ENCODE measurements at regions not wholly inside any gene's neighbourhood (a gene's known extent, or its start where the extent isn't known, plus 50 kb on each side); places are given as distances from the start of the nearest gene placed in this dataset.

DNA sequence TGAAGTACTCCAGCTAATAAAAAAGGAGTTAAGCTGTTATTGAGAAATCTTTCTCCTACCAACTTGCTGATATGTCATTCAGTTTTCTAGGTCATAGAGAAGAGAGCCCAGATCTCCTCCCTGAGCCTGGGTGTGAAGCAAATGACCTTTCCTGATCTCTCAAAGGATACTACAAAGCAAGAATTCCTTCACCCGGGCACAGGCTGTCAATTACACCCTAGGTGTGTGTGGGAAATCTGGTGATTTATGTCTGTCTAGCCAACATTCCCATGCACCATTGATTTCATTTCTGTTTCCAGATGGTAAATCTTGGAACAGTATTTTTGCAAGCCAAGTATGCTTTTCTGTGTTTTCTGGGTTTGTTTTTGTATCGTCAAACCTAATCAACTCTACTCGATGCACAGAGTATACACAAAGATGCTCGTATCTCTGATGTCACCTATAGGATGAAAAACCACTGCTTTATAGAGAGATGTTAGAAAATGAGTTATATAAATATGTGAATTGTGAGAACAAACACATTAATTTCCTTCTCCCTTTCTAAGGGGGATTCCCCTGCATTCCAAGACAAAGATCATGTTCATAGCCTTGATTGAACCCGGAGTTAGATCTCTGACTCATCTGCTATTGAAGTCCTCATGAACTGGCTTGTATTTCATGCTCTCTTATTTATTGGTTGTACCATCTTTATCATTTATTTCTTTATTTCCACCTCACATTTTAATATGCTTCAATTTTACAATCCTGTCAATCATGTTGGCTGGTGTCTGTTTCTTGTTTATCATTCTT is 1037.4 kb downstream of the NLGN4Y start:
- no CpG with 5 or more reads among the region's 5 CpGs for WGBS (ENCODE audit: extremely low coverage, insufficient coverage, low lambda C conversion rate)
- H3K27me3 ChIP-seq (ENCODE audit: insufficient read depth, low read length, poor library complexity) = no peaks in the 10 kb centered on the region

DNA sequence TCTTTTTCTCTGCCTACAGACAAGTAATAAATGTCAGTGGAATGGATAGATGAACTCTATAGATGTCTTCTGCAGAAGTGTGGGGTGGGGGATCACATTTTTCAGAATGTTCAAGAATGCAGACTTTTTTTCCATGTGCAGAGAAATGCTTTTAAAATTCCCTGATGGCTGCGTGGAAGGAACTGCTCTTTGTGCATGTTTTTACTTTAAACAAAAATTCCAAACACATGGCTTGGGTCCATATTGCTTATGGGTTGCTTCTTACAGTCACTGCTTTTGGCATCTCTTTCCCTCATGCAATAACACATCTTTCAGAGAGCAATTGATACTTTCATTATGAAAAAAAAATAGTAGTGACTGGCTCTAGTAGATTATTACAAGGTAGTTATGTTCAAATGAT is 1053.6 kb downstream of the NLGN4Y start:
- no peaks in the 10 kb centered on the region for H3K36me3 ChIP-seq (ENCODE audit: control insufficient read depth, insufficient read depth, low read length)
- no peak overlapping the region for H4K8ac ChIP-seq (ENCODE audit: low read depth, low read length)
- no peaks in the 10 kb centered on the region for H3K79me1 ChIP-seq (ENCODE audit: low read length)
- no peak overlapping the region for H3K4me2 ChIP-seq (ENCODE audit: low read length)
- no peak overlapping the region for H2BK120ac ChIP-seq (ENCODE audit: low read depth, low read length)
- no CpG with 5 or more reads among the region's 1 CpG for WGBS (ENCODE audit: extremely low coverage, insufficient coverage, low lambda C conversion rate)
- no peaks in the 10 kb centered on the region for H3K79me2 ChIP-seq (ENCODE audit: control insufficient read depth, insufficient read depth, low read length)
- H3K9ac ChIP-seq (ENCODE audit: low read length) = no peak overlapping the region
- no peak overlapping the region for H3K56ac ChIP-seq (ENCODE audit: low read length)
- DNase-seq = no peak
- no peak overlapping the region for H3K18ac ChIP-seq (ENCODE audit: low read length)
- H3K4ac ChIP-seq (ENCODE audit: low read depth, low read length) = no peak overlapping the region
- no peaks in the 10 kb centered on the region for H3K27me3 ChIP-seq (ENCODE audit: insufficient read depth, low read length, poor library complexity)
- no peak overlapping the region for H2BK5ac ChIP-seq (ENCODE audit: low read length)
- no peak overlapping the region for H2AK5ac ChIP-seq (ENCODE audit: low read length)
- no peak overlapping the region for H2BK15ac ChIP-seq (replicated peaks; ENCODE audit: low read depth)
- H3K4me3 ChIP-seq (ENCODE audit: low read length) = no peak overlapping the region
- no peak overlapping the region for H3K23ac ChIP-seq (ENCODE audit: low read length)
- no peak overlapping the region for H4K5ac ChIP-seq (ENCODE audit: low read length)
- no peak overlapping the region for H3K27ac ChIP-seq (ENCODE audit: low read depth, low read length)
- H3K4me1 ChIP-seq (ENCODE audit: control insufficient read depth, low read depth, low read length) = no peaks in the 10 kb centered on the region

More for the DNA sequence above, 1037.4 kb downstream of the NLGN4Y start:
- Histone ChIP-seq H3K18ac (ENCODE audit: low read length) (no peak overlapping the region), H3K56ac (ENCODE audit: low read length) (no peak overlapping the region), H2BK15ac (replicated peaks; ENCODE audit: low read depth) (no peak overlapping the region), H3K27ac (ENCODE audit: low read depth, low read length) (no peak overlapping the region), H3K79me1 (ENCODE audit: low read length) (no peaks in the 10 kb centered on the region), H3K23ac (ENCODE audit: low read length) (no peak overlapping the region), H3K36me3 (ENCODE audit: control insufficient read depth, insufficient read depth, low read length) (no peaks in the 10 kb centered on the region), H4K8ac (ENCODE audit: low read depth, low read length) (no peak overlapping the region), H3K4me3 (ENCODE audit: low read length) (no peak overlapping the region), H2AK5ac (ENCODE audit: low read length) (no peak overlapping the region), H3K4me1 (ENCODE audit: control insufficient read depth, low read depth, low read length) (no peaks in the 10 kb centered on the region), H2BK120ac (ENCODE audit: low read depth, low read length) (no peak overlapping the region), H4K5ac (ENCODE audit: low read length) (no peak overlapping the region), H2BK5ac (ENCODE audit: low read length) (no peak overlapping the region), H3K4ac (ENCODE audit: low read depth, low read length) (no peak overlapping the region), H3K9ac (ENCODE audit: low read length) (no peak overlapping the region), H3K79me2 (ENCODE audit: control insufficient read depth, insufficient read depth, low read length) (no peaks in the 10 kb centered on the region), H3K4me2 (ENCODE audit: low read length) (no peak overlapping the region)
- DNase-seq = no peak

DNA sequence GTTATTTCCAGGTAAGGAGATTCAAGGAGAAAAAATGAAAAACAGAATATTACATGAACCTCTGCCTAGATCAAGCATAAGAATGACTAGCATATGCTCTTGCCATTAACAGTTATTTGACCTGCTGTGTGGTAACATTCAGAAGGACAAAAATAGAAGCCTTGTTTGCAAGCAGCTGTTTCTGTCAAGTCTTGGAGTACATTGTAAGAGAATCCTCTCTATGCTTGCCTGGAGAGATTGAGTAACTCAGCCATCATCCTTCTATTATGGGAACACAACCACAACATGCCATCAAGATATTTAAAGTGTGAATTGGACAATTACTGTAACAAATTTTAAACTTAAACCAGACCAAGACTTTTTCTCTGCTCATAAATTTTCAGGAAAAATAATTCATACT is 1054.4 kb downstream of the NLGN4Y start:
- Histone ChIP-seq H3K36me3 (ENCODE audit: control insufficient read depth, insufficient read depth, low read length) (no peaks in the 10 kb centered on the region), H3K27me3 (ENCODE audit: insufficient read depth, low read length, poor library complexity) (no peaks in the 10 kb centered on the region), H3K18ac (ENCODE audit: low read length) (no peak overlapping the region), H3K79me1 (ENCODE audit: low read length) (no peaks in the 10 kb centered on the region), H2BK15ac (replicated peaks; ENCODE audit: low read depth) (no peak overlapping the region), H3K4ac (ENCODE audit: low read depth, low read length) (no peak overlapping the region), H4K8ac (ENCODE audit: low read depth, low read length) (no peak overlapping the region), H3K23ac (ENCODE audit: low read length) (no peak overlapping the region), H3K56ac (ENCODE audit: low read length) (no peak overlapping the region), H2AK5ac (ENCODE audit: low read length) (no peak overlapping the region), H3K4me2 (ENCODE audit: low read length) (no peak overlapping the region), H3K27ac (ENCODE audit: low read depth, low read length) (no peak overlapping the region), H3K9ac (ENCODE audit: low read length) (no peak overlapping the region), H4K5ac (ENCODE audit: low read length) (no peak overlapping the region), H2BK120ac (ENCODE audit: low read depth, low read length) (no peak overlapping the region), H3K4me1 (ENCODE audit: control insufficient read depth, low read depth, low read length) (no peaks in the 10 kb centered on the region), H3K79me2 (ENCODE audit: control insufficient read depth, insufficient read depth, low read length) (no peaks in the 10 kb centered on the region), H3K4me3 (ENCODE audit: low read length) (no peak overlapping the region), H2BK5ac (ENCODE audit: low read length) (no peak overlapping the region)
- no peak for DNase-seq

DNA sequence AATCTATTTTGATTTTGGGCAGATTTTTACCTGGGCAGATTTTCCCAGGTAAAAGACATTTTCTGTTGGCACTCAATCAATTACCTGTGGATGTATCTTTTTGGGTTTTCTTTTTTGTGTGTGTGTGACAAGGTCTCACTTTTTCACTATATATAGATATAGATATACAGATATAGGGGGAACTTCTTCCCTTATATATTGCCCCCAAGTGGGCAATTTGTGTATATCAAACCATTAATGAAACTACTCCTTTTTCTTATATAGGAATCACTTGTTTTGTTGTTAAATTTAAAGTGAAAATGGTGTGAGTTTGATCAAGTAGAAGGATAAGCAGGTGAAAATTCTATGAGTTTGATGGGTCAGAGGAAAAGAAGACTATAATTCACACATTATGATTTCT is 1054.9 kb downstream of the NLGN4Y start:
- no peak overlapping the region for H2BK120ac ChIP-seq (ENCODE audit: low read depth, low read length)
- H3K27me3 ChIP-seq (ENCODE audit: insufficient read depth, low read length, poor library complexity) = no peaks in the 10 kb centered on the region
- no peaks in the 10 kb centered on the region for H3K36me3 ChIP-seq (ENCODE audit: control insufficient read depth, insufficient read depth, low read length)
- no peak overlapping the region for H2BK5ac ChIP-seq (ENCODE audit: low read length)
- H2BK15ac ChIP-seq (replicated peaks; ENCODE audit: low read depth) = no peak overlapping the region
- no peak overlapping the region for H3K9ac ChIP-seq (ENCODE audit: low read length)
- peak; percentile 3 for DNase-seq
- H3K27ac ChIP-seq (ENCODE audit: low read depth, low read length) = no peak overlapping the region
- no peaks in the 10 kb centered on the region for H3K79me2 ChIP-seq (ENCODE audit: control insufficient read depth, insufficient read depth, low read length)
- no peak overlapping the region for H3K18ac ChIP-seq (ENCODE audit: low read length)
- H3K4me2 ChIP-seq (ENCODE audit: low read length) = no peak overlapping the region
- H3K4me3 ChIP-seq (ENCODE audit: low read length) = no peak overlapping the region
- no peaks in the 10 kb centered on the region for H3K4me1 ChIP-seq (ENCODE audit: control insufficient read depth, low read depth, low read length)
- no peak overlapping the region for H4K5ac ChIP-seq (ENCODE audit: low read length)
- H3K56ac ChIP-seq (ENCODE audit: low read length) = no peak overlapping the region
- no peak overlapping the region for H3K23ac ChIP-seq (ENCODE audit: low read length)
- H4K8ac ChIP-seq (ENCODE audit: low read depth, low read length) = no peak overlapping the region
- H3K79me1 ChIP-seq (ENCODE audit: low read length) = no peaks in the 10 kb centered on the region
- H2AK5ac ChIP-seq (ENCODE audit: low read length) = no peak overlapping the region
- H3K4ac ChIP-seq (ENCODE audit: low read depth, low read length) = no peak overlapping the region

DNA sequence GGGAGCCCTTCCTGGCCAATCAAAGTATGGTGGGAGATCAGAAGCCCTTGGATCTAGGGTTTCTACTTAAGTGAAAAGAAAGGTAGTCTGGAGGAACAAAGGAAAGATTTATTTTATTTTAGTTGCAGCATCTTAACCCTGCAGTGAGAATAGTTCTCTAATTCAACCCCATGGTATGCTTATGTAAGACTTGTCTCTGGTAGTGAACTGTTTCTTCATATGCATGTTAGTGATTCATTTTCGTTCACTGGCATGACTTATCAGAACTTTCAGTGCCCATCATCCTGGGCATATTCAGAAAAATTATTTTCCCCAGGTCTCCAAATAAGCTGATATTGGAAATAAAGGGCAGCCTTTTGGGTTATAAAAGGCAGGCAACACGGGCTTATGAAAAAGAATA is 1058.8 kb downstream of the NLGN4Y start:
- Histone ChIP-seq H3K18ac (ENCODE audit: low read length) (no peak overlapping the region), H4K8ac (ENCODE audit: low read depth, low read length) (no peak overlapping the region), H3K27ac (ENCODE audit: low read depth, low read length) (no peak overlapping the region), H3K4me3 (ENCODE audit: low read length) (no peak overlapping the region), H3K79me2 (ENCODE audit: control insufficient read depth, insufficient read depth, low read length) (no peaks in the 10 kb centered on the region), H3K23ac (ENCODE audit: low read length) (no peak overlapping the region), H4K5ac (ENCODE audit: low read length) (no peak overlapping the region), H3K4me1 (ENCODE audit: control insufficient read depth, low read depth, low read length) (no peaks in the 10 kb centered on the region), H2BK120ac (ENCODE audit: low read depth, low read length) (no peak overlapping the region), H2BK5ac (ENCODE audit: low read length) (no peak overlapping the region), H3K27me3 (ENCODE audit: insufficient read depth, low read length, poor library complexity) (no peaks in the 10 kb centered on the region), H3K56ac (ENCODE audit: low read length) (no peak overlapping the region), H3K9ac (ENCODE audit: low read length) (no peak overlapping the region), H3K79me1 (ENCODE audit: low read length) (no peaks in the 10 kb centered on the region), H3K36me3 (ENCODE audit: control insufficient read depth, insufficient read depth, low read length) (no peaks in the 10 kb centered on the region), H3K4ac (ENCODE audit: low read depth, low read length) (no peak overlapping the region), H2BK15ac (replicated peaks; ENCODE audit: low read depth) (no peak overlapping the region), H2AK5ac (ENCODE audit: low read length) (no peak overlapping the region), H3K4me2 (ENCODE audit: low read length) (no peak overlapping the region)
- WGBS (ENCODE audit: extremely low coverage, insufficient coverage, low lambda C conversion rate) = no CpG with 5 or more reads among the region's 2 CpGs
- no peak for DNase-seq

DNA sequence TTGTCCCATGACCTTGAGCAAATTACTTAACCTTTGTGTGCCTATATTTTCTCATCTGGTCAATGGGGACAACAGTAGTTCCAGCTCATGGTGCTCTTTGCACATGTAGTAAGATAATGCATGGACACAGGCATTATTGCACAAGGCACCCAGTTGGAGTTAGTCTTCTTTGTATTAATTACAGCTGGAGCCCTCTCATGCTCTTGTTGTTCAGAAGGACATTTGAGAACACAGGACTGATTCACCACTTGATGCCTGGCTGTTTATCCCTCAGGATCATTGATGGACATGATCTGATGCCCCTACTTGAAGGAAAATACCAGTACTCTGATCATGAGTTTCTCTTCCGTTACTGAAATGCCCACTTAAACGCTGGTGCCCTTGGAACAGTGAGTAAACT is 1068.6 kb downstream of the NLGN4Y start:
- Histone ChIP-seq H3K56ac (ENCODE audit: low read length) (no peak overlapping the region), H3K4me1 (ENCODE audit: control insufficient read depth, low read depth, low read length) (no peaks in the 10 kb centered on the region), H3K79me1 (ENCODE audit: low read length) (no peaks in the 10 kb centered on the region), H3K79me2 (ENCODE audit: control insufficient read depth, insufficient read depth, low read length) (no peaks in the 10 kb centered on the region), H4K8ac (ENCODE audit: low read depth, low read length) (no peak overlapping the region), H2BK5ac (ENCODE audit: low read length) (no peak overlapping the region), H3K23ac (ENCODE audit: low read length) (no peak overlapping the region), H2BK15ac (replicated peaks; ENCODE audit: low read depth) (no peak overlapping the region), H2BK120ac (ENCODE audit: low read depth, low read length) (no peak overlapping the region), H3K27me3 (ENCODE audit: insufficient read depth, low read length, poor library complexity) (no peaks in the 10 kb centered on the region), H3K9ac (ENCODE audit: low read length) (no peak overlapping the region), H4K5ac (ENCODE audit: low read length) (no peak overlapping the region), H3K4ac (ENCODE audit: low read depth, low read length) (no peak overlapping the region), H3K4me2 (ENCODE audit: low read length) (no peak overlapping the region), H2AK5ac (ENCODE audit: low read length) (no peak overlapping the region), H3K18ac (ENCODE audit: low read length) (no peak overlapping the region), H3K4me3 (ENCODE audit: low read length) (no peak overlapping the region), H3K27ac (ENCODE audit: low read depth, low read length) (no peak overlapping the region), H3K36me3 (ENCODE audit: control insufficient read depth, insufficient read depth, low read length) (no peaks in the 10 kb centered on the region)
- WGBS (ENCODE audit: extremely low coverage, insufficient coverage, low lambda C conversion rate) = no CpG with 5 or more reads among the region's 2 CpGs
- DNase-seq = no peak

Measured in mesendoderm (in vitro differentiated cells).